D721Med (cell line): ENCODE measurements at regions not wholly inside any gene's neighbourhood (a gene's known extent, or its start where the extent isn't known, plus 50 kb on each side); places are given as distances from the start of the nearest gene placed in this dataset.

Experiments
- DNase-seq: peaks from one replicate; pipeline ENCODE4 v3.0.0; 2011; ENCODE audit warnings: low spot score; ENCODE audit not compliant: insufficient read length
- FAIRE-seq: peaks from 2 replicates; lab custom pipeline; 2011; peaks lifted over from hg19 to GRCh38; lab: Jason Lieb, UNC
- TF ChIP-seq, protein P1 (sequence below): IDR thresholded peaks from 2 replicates; pipeline ENCODE4 v1.5.1; 2012; ENCODE audit warnings: mild to moderate bottlenecking, control low read depth; ENCODE audit not compliant: insufficient read depth; ENCODE audit errors: missing control alignments

- FAIRE-seq (no peak), DNase-seq (no peak)
- TF ChIP-seq, protein P1, sequence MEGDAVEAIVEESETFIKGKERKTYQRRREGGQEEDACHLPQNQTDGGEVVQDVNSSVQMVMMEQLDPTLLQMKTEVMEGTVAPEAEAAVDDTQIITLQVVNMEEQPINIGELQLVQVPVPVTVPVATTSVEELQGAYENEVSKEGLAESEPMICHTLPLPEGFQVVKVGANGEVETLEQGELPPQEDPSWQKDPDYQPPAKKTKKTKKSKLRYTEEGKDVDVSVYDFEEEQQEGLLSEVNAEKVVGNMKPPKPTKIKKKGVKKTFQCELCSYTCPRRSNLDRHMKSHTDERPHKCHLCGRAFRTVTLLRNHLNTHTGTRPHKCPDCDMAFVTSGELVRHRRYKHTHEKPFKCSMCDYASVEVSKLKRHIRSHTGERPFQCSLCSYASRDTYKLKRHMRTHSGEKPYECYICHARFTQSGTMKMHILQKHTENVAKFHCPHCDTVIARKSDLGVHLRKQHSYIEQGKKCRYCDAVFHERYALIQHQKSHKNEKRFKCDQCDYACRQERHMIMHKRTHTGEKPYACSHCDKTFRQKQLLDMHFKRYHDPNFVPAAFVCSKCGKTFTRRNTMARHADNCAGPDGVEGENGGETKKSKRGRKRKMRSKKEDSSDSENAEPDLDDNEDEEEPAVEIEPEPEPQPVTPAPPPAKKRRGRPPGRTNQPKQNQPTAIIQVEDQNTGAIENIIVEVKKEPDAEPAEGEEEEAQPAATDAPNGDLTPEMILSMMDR = no peak
These were observed 499.6 kb downstream of the PPARGC1A start for GRCh38 chr4:23390246-23390645.

GRCh38 chr4:23388699-23389395 is 501.0 kb downstream of the PPARGC1A start:
- DNase-seq = no peak
- TF ChIP-seq, protein P1 = no peak
- FAIRE-seq = no peak

DNA sequence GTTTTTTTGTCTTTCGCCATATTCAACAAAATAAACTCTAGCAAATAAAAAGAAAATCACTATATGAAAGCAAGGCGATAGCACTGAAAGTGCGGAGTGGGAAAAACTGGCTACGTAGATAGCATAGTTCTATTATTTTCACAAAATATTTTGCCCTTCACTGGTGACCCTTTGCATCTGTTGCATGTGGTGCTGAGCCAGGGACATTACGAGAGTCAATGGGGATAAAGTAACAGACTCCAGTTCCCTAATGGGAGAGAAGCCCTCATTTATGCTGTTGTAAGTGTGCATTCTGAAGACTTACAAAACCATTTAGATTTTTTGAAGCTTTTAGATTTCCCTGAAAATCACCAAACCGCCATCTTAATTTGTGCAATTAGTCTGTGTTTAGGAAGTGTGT is 501.6 kb downstream of the PPARGC1A start:
- TF ChIP-seq, protein P1 = no peak
- DNase-seq (no peak), FAIRE-seq (no peak)

GRCh38 chr4:23384741-23385140 is 505.1 kb downstream of the PPARGC1A start:
- TF ChIP-seq, protein P1 = no peak
- FAIRE-seq (no peak), DNase-seq (no peak)

DNA sequence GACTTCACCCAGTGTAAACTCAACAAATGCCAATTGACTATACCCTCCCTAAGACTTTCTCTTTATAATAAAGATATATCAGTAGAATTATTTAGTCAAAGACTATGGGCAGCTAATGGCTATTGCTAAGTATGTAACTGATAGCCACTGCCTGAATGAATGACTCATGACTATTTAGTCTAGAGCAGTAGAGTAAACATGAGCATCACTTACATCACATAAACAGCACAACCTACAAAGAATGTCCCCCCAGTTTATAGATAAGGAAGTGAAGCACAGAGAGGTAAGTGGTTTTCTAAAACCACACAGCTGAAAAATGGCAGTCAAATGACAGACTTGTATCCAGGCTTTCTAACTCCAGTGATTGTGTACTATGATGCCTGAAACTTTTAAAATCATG is 507.0 kb downstream of the PPARGC1A start:
- no peak for FAIRE-seq
- TF ChIP-seq, protein P1 = no peak
- DNase-seq = no peak

DNA sequence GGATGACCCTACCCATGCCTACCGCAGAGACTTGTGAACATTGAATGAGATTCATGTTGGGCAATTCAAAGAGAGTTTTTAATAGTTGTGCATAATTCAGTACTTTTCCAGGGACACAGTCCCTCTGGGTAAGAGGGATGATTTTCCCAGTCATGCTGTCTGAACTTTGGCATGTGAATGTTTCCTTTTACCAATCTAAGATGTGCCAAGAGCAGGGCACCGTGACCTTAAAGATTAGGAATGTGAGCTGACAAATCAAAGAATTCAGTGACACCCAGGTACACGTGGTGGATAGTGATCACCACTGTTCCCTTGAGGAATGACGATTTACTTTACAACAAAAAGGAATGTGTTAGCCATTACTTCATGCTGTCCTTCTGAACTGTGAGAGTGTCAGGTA is 515.6 kb downstream of the PPARGC1A start:
- TF ChIP-seq, protein P1 = no peak
- DNase-seq (no peak), FAIRE-seq (no peak)

DNA sequence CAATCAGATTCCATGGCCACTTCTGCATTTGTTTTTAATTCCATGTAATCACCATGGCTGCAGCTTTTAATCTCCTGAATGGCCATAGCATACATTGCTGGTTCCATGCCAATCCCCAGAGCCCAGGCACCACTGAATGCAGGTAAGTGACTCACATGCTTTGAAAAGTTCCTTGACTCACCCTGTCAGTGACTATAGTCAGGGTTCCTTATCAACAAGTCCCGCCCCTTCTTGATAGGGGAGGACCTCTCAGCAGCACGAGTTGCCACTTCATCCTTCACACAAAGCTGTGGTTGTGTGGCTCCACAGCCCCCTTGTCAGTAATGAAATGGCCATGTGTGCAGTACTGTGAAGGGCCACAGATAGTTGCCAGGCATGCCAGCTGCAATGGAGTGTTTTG is 516.6 kb downstream of the PPARGC1A start:
- no peak for DNase-seq
- FAIRE-seq = no peak
- TF ChIP-seq, protein P1 = no peak
